ENCODE measurements at regions not wholly inside any gene's neighbourhood (a gene's known extent, or its start where the extent isn't known, plus 50 kb on each side); places are given as distances from the start of the nearest gene placed in this dataset.

DNA sequence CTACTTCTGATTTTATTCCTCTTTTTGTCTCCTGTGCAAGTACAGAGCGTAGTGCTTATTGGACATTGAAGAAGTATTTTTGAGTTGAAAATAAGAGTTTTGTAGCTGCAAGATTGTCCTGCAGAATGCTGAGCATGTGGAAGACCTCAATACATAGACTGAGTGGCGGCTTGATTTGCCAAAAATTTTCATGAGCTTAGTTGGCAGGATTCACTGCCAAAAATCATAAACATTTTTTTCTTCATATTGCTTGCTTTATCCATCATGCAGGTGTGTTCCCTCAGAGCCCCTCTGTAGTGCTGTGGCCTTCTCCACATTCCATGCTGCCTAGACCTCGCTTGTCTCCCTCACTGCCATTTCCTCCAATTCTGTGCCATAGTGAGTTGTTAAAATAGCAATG, 100.1 kb downstream of the DUSP10 start:
- TF ChIP-seq GATA2 (IDR thresholded peaks at IDR 0.05; ENCODE audit: low read depth, low read length): no peak

DNA sequence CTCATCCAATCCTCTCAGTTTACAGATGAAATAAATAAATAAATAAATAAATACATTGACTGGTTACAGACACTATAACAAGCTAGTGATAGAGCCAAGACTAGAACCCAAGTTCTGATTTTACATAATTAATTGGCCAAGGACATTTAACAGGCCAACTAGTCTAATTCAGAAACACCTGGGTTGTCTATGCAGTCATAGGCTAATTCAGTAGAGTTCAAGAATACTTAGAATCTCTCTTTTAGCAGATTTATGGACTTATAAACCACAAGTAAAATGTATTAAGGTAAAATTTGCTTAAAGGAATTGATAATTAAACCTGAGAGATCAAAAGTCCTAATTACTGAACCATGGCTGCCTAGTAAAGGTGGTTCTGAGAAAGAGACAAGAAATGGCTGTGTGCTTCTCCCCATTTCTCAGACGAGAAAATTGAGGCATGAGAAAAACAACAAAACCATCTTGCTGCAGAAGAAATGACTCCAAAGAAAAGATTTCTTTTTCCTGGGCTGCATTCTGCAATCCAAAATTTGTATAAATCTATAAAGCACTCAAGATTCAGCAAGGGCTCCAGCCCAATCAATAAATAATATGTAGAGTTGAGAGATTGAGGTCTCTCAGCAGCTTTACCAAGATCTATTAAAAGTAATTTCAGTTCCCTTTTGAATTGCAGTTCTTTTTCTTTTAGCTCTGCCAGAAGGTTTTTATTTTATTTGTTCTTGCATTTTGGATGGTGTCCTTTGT, 98.3 kb downstream of the DUSP10 start:
- TF ChIP-seq GATA2 (IDR thresholded peaks at IDR 0.05; ENCODE audit: low read depth, low read length): no peak
- TF ChIP-seq GATA3 (IDR thresholded peaks at IDR 0.05; ENCODE audit: low read depth, low read length): no peak

DNA sequence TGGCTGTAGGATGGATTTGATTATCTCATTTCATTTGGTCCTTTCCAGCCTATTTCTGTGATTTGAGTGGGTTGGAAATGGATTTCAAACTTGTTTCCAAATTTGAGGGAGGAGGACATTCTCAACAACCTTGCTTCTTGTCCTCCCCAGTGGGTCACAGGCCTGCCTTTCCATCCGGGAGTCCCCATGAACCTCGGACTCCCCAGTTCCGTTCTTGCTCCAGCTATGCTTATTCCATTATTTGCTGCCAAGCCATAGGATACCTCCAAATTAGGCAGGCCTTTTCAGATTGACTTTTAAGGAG, 97.8 kb downstream of the DUSP10 start:
- TF ChIP-seq GATA2 (IDR thresholded peaks at IDR 0.05; ENCODE audit: low read depth, low read length): no peak
- no peak for TF ChIP-seq GATA3 (IDR thresholded peaks at IDR 0.05; ENCODE audit: low read depth, low read length)

DNA sequence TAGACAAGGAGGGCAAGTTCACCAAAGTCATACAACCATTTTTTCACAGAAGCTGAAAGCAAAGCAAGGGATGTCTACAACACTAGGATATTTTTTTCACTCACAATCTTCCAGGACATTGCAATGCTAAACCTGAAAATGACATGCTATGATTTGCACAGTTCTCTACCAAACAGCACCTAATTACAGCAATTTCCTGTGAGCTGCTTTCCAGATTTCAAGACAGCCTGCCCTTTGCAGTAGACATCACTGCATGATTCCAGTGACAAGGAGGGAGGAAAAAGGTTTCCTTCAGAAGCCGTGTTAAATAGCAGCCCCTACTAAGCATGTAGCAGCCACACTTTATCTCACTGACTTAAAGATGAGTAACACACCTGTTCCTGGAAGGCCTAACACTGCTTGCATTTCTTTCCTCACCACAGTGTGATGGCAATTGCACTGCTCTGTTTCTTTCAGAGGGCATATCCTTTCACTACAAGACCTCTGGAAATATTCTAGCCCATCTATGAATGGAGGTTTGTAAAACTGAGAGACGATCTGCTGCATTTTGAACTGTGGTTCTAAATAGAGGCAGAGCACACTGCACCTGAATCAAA, 97.1 kb downstream of the DUSP10 start:
- TF ChIP-seq GATA3 (IDR thresholded peaks at IDR 0.05; ENCODE audit: low read depth, low read length) (no peak), GATA2 (IDR thresholded peaks at IDR 0.05; ENCODE audit: low read depth, low read length) (no peak)

DNA sequence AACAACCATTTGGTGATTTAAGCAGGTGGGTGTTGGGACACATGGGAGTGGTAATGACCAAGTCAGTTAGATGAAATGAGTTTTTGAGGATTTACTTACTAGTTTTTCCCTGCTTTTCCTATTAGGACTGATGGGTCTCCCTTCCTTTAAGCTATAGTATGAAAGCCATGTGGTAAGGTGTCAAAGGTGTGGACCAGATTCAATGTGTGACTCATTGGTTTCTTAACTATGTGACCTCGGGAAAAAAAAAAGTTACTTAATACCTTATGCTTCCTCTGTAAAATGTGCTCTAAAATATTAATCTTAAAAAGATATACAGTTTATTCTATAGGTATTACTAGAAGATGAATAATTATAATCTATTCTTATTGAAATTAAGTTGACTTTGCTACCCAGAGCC, 93.7 kb downstream of the DUSP10 start:
- no peak for TF ChIP-seq GATA2 (IDR thresholded peaks at IDR 0.05; ENCODE audit: low read depth, low read length)
- no peak for TF ChIP-seq GATA3 (IDR thresholded peaks at IDR 0.05; ENCODE audit: low read depth, low read length)

Measured in SH-SY5Y (cell line).